ENCODE measurements at regions not wholly inside any gene's neighbourhood (a gene's known extent, or its start where the extent isn't known, plus 50 kb on each side); places are given as distances from the start of the nearest gene placed in this dataset.

GRCh38 chr9:78605041-78606000 is 308.4 kb downstream of the PSAT1 start:
- DNase-seq, result no peak

DNA sequence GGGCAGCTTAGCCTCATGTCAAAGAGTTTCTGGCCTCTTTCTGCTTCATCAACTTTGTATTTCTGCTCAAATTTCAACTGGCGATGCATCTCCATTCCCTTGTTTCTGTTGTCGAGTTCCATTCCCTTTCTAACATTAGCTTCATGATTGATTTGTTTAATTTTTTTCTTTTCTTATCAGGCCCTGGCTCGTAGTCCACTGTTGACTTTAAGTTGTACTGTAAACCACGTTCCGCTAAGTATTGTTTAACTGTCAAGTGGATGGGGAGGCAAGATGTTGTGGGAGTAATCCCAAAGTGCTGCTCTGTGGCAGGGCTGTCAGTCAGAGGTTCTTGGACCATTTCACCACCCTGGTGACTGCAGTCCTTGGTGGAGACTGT is 309.1 kb downstream of the PSAT1 start:
- no peak for DNase-seq

- no peak for DNase-seq
Observed at GRCh38 chr9:78607853-78608252, 310.9 kb downstream of the PSAT1 start.

DNA sequence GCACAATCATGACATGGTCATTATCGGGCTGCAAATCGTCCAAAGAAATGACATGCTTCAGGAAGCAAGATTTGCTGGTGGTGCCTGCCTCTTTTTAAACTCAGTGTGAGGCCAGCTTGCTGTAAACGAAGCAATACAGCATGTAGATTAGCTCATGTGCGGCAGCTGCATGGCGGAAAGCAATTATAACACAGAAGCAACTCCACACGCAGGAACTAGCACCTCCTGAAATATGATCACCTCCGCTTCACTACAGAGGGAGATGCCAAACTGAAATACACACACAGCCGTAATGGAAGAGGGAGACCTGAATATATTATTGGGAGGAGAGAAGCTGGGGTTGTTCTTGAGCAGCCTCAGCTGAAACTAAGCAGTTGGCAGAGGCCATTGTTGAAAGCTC is 312.5 kb downstream of the PSAT1 start:
- no peak for DNase-seq

DNA sequence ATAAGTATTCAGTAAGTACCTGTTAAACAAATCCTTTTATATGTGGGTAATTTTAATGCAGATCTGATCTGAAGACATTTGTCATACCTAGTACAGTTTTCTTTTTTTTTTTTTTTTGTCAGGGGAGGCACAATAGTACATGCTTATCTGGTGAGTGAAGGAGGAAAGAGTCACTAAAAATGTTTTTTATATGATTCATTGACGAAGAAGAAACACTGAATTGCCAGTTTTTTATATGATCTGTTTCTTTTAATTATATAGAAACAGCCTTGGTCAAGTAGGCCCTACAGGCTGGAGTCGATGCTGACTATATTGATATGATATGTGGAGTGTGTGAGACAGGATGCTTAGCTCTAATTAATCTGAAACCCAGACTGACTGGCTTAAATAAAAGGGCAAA is 315.2 kb downstream of the PSAT1 start:
- no peak for DNase-seq

GRCh38 chr9:78613006-78613405 is 316.1 kb downstream of the PSAT1 start:
- DNase-seq, result no peak

GRCh38 chr9:78614892-78615291 is 318.0 kb downstream of the PSAT1 start:
- DNase-seq, result no peak

DNA sequence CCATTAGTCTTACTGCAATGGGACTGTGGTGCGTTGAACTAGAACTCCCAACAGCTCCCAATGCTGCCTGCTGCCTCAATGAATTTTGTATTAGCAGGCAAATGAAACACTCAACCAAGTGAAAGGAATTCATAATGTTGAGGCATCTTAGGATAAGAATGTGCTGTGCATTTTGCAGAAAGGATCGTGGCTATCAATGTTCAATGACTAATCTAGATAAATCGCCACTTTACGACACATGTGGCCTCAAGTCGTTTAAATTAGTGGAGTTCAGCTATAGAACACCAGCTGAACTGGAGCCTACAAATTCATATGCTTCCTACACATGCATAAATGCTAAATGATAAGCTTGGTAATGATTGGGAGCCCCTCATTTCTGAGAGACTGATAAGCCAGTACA is 318.4 kb downstream of the PSAT1 start:
- DNase-seq, result no peak

GRCh38 chr9:78618735-78619134 is 321.8 kb downstream of the PSAT1 start:
- DNase-seq, result no peak

DNA sequence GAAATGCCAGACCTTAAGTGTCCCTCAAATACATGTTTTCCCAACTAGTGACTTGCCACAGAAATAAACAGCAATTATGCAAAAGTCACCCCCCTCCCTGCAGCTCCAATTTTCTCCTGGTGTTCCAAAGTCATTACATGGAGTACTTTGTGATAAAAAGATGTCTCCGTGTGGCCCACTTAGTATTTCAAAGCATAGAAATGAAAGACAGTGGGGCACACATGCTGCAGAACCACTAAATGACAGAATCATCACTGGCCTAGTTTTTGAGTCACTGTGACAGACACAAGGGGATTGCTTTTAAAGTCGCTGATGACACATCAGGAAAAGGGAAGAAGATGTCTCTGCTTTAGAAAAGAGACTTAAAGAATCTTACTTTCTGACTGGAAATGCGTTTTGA is 323.4 kb downstream of the PSAT1 start:
- no peak for DNase-seq

DNA sequence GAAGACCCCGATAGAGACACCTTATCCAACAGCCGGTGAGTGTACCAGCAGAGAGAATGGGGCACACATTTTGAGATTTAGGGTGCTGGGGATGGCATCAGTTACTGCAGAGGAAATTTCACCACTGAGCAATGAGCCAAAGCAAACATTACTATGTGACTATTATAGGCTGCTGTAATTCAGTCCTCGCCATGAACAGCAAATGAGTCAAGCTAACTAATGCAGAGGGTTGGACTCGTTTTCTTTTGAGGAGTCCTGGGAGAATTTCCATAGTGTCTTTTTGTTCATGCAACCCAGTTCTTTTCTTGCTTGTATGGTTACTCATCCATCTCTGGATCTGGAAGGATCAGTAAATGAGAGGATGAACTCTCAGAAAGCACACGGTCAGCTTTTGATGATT is 323.8 kb downstream of the PSAT1 start:
- no peak for DNase-seq

- no peak for DNase-seq
Observed at GRCh38 chr9:78622126-78622525, 325.2 kb downstream of the PSAT1 start.

DNA sequence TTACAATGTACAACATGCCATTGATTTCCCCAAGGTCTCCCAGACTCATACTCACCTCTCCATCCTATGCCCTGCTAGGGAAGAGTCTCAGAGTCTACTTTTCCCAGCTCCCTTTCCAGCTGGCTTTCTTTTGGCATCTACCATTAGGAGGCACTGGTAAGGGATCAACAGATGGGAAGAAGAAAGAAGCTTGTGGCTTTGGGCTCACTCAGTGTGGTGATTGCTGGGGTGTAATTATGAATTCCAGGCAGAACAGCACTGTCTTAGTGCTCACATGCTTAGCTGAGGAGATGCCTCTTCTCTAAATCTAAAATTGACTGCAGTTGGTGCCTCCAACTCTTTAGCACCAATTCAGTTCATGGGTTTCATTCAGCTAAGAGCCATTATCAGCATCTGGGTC is 330.0 kb downstream of the PSAT1 start:
- DNase-seq, result no peak

DNA sequence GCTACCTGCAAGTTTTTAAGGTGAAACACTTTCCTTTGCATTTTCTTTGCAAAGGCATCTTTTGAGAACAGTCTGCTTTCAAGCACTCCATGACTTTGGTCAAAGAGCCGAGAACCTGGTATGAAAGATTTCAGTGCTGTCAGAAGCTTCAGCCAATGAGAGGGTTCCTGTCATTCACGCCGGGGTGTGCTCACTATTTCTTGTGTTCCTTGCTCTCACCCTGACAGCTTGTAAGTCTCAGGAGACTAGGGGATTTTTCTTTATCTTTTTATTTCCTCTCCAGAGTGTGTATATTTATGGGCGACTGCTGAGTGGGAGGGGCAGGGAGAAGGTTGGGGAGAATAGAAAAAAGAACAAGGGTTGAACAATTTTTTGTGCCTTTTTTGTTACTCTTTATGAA is 334.0 kb downstream of the PSAT1 start:
- no peak for DNase-seq

DNA sequence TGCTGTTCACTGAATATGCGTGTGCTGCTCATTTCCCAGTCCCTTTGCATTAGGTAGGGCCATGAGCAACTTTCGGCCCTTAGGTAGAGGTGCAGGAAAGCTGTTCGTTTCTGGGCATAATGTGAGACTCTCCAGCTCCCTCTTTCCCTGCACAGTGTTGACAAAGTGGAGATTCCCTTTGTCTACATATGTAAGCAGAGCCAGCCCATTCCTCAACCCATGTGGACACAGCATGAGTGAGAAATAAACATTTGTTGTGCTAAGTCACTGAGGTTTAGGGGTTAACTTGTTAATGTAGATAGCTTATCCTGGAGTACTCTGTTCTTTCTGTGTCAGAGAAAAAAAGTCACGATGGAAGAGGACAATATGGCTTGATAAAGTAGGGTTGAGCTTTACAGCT is 343.8 kb downstream of the PSAT1 start:
- no peak for DNase-seq

- no peak for DNase-seq
Observed at GRCh38 chr9:78644359-78644758, 347.4 kb downstream of the PSAT1 start.

DNA sequence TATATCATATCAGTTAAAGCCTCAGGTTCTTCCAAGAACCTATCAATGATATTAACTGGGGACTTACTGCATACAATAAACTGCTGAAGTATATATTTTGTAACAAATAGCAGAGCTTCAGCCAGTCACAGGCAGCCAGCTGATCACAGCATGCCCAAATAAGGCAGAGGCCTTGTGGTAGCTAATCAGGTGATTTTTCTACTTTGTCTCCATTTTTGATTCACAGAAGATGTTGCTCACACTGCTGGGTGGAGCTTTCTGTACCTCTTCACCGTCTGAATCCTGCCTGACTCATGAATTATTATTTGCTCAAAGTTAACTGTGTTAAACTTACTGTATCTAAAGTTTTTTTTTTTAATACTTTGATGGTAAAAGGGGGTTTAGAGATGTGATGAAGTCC is 357.4 kb downstream of the PSAT1 start:
- DNase-seq, result no peak

GRCh38 chr9:78663369-78663768 is 366.4 kb downstream of the PSAT1 start:
- no peak for DNase-seq

GRCh38 chr9:78664370-78664769 is 367.4 kb downstream of the PSAT1 start:
- DNase-seq, result no peak

DNA sequence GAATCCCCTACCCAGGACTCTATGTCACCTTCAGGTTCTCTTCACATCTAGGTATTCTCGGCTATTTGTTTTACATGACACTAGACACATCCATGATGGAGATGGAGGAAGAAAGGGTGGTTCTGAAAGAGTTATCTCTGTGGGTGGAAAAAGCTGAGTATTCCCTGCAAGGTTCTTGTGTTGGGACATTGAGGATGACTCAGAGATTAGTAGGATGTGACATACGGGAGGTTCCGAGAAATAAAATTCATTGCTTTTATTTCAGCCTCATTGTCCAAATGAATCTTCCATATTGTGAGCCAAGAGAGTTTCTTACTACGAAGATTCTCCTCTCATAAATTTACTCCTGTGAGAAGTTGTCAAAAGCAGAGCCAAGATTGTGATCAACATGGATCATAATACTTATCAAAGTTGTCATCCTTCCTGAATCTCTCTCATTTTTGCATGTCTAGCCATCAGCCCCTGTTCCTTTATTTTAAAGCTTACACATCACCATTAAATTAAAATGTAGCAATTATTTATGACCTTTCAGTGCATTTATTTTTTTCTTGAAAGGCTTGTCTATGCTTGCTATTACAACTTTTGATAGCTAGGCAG is 370.0 kb downstream of the PSAT1 start:
- DNase-seq, result no peak

GRCh38 chr9:78668148-78668832 is 371.4 kb downstream of the PSAT1 start:
- no peak for DNase-seq

DNA sequence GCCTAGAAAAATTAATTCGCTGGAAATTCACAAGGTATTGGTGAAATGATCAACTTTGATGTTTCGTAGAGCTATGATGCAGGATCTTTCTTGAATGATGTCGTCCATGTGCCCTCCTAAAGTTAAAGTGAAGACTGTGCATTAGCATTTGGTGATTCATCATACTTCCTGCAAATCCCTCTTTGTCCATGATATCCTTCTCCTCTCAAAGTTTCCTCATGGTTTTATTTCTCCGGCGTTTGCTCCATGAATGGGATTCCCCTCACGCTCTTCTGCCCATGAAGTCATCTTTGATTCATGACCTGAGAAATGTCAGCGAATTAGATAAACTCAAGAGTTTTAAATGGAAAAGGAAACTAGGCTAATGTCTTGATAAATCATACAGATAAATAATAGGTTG is 372.7 kb downstream of the PSAT1 start:
- no peak for DNase-seq

DNA sequence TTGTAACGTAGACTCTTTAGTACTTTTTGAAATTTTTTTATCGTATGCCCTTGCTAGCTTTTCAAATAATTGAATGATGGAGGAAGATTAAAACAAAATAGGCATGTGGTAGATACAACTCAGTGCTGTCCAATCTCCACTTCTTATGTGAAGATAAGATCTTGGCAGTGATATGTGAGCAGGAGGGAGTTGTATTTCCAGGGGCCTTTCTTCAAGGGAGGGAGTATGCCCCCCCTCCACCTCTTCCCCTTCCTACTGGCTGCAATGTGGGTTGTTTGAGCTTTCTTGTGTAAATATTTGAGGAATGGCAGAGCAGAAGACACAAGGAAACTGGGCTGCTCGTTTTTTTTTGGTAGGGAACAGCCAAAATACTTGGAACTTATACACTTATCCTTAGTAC is 374.9 kb downstream of the PSAT1 start:
- no peak for DNase-seq

DNA sequence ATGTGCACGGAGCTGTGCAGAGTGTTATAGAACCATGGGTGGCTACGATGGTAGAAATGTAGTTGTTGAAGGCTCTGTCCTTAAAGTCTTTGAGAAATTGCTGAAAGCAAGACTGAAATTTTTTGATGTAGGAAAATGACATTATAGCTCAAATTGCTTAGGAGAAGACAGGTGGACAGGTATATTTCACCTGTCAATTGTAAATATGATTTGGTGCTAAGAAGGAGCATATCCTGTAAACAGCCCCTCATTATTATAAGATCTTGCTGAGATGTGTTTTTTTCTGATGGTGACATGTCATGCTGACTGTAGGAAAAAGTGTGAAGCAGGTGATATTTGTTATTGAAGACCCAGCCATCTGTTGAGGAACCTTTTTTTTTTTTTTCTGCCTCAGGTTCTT is 377.9 kb downstream of the PSAT1 start:
- no peak for DNase-seq

Data from stimulated activated CD4-positive, alpha-beta T cell treated with anti-CD3 and anti-CD28 coated beads, Interleukin-4, amount 100 ng/mL, for 1 hour (primary cell).